Astrocyte of the hippocampus (primary cell): ENCODE measurements at regions not wholly inside any gene's neighbourhood (a gene's known extent, or its start where the extent isn't known, plus 50 kb on each side); places are given as distances from the start of the nearest gene placed in this dataset.
A peak's percentile ranks its signal among the peaks of the same experiment; 100 is the strongest.

ENCODE experiments used
- DNase-seq: peaks from one replicate; pipeline ENCODE4 v3.0.0; 2011; ENCODE audit warnings: low read depth, low spot score

DNA sequence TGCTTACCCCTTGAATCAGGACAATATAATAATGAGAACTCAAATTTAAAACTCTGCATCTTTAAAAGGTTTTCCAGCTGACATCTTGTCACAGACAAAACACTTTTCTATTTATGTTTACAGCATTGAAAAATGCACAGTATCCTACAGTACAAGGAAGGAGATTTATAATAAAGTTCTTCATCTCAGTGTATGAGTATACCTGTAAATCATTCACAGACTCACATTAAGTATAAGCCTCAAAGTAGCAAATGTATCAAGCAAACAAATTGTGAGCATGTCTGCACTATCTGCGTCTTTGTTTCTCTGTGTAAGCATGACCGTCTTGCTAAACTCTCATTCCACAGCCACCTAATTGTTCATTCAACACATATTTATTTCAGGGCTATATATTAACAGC, 52.8 kb downstream of the PPP1R2C start:
- no peak for DNase-seq

GRCh38 chrX:42720209-42720608, 57.8 kb downstream of the PPP1R2C start:
- DNase-seq, result no peak

DNA sequence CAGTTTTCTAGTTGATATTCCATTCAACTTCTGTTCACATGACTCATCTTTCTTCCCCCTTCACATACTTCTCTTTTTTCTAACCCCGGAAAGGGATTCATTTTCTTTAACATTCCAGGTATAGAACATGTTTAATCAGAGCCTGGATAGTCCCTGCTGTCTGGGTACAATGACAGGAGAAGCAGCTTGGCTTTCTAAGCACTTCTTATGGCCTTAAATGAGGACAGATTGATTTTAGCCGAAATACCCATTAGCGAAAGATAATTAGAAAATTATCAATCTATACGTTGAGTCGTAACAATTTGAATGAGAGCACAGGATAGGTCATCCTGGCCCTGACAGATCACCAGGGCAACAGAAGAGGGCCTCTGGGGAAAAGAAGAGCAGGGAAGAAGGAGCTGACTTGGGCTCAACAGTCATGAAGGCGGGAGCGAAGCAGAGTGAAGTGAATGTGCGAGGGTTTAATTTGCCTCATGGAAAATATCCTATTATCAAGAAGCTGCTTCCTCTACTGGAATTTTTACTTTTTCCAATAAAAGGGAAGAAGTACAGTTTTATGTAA, 62.2 kb downstream of the PPP1R2C start:
- DNase-seq, result no peak

- DNase-seq, result peak; percentile 81
These were observed 62.8 kb downstream of the PPP1R2C start for GRCh38 chrX:42714981-42715700.

DNA sequence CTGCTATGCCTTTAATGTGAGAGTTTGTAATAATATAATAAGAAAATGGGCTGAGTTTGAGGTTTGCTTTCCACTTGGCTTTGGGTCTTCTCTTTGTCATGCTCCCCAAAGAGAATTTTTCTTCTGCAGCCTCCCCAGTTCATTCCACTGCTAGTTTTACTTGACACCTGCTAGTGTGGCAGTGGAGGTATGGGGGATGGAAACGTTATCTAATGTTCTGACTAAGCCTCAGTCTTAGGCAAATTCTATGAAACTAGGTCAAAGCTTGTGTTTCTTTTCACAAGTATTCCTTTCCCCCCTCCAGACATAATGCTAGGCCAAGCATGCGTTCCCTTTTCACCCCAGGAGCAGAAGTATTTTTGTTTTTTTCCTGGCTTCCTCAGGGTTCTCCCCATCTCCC, 67.5 kb downstream of the PPP1R2C start:
- no peak for DNase-seq

DNA sequence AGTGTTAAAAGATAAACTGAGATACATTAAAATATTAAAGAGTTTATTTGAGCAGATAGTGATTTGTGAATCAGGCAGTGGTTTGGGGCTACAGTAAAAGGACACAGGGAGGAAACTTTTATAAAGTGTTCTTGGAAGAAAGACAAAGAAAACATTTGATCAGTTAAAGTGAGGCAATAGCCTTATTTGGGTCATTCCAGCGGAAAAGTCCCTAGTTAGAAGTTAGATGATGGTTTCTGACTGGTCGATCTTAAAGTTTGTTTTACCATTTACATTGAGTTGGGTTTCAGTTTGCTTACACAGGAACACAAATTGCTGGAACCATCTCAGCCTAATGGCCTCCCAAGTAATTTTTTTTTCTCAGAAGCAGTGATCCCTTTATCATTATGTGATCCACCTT, 69.7 kb downstream of the PPP1R2C start:
- DNase-seq, result peak; percentile 20

- DNase-seq, result no peak
These were observed 70.2 kb downstream of the PPP1R2C start for GRCh38 chrX:42707742-42708141.

DNA sequence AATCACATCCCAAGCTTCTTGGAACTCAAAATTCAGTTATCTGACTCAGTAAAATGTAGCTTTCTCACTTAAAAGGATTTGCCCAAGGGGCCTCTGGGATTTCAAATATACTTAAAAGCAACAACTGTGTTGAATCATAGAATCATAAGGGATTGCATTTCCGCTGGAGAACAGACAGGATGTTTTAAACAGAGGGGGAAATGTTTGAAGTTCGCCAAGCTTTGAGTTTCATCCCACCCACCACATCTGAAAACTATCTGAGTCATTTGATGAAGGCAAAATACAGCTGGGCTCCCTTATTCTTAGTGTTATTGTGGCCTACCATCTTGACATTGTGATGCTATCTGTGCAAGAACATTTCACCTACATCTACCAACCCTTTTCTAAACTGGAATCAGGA, 73.5 kb downstream of the PPP1R2C start:
- DNase-seq, result no peak

GRCh38 chrX:42697544-42697943, 80.4 kb downstream of the PPP1R2C start:
- no peak for DNase-seq

DNA sequence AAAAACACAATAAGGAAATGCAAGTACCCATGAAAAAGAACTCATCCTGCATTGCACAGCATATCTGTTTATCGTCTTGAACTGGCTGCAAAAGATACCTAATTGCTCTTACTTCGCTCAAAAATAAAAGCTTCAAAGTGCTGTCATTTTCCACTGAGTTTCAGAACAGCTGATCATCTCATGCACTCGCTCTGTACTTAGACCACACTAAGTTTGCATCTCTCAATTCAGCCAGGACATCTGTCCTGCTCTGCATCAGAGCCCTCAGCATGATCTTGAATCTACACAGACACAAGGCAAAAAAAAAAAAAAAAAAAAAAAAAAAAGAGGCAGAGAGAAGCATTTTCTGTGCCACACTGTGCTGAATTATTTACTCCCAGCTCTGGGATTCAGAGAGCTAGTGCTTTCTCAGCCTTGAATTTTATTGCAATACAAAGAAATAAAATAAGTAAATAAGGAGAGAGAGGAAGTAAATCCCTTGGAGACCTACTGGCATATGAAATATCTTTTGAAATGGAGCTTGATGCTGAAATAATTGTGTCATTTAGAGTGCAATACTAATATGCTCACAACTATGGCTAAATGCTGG, 81.3 kb downstream of the PPP1R2C start:
- no peak for DNase-seq

GRCh38 chrX:42695800-42696358, 82.1 kb downstream of the PPP1R2C start:
- DNase-seq, result peak; percentile 46

DNA sequence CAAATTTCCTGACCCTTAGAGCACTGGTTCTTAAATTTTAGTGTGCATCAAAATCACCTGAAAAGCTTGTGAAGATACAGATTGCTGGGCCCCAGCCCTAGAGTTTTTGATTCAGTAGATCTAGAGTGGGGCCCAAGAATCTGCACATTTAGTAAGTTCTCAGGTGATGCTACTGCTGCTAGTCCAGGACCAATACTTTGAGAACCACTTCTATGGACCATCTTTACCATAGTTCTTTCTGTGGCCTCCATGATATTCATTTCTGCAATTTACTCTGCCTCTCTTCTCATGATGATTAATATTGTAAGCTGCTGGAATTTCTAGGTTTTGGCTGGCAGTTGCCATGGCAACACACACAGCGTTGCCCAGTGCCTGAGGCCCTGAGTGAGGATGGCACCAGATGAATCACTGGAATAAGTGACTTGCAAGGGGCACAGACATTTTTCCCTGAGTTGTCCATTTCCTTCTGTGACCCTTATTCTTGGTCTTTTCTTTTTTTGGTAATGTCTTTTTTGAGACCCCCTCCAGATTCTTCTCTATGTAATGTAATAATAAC, 83.6 kb downstream of the PPP1R2C start:
- DNase-seq, result peak; percentile 5

DNA sequence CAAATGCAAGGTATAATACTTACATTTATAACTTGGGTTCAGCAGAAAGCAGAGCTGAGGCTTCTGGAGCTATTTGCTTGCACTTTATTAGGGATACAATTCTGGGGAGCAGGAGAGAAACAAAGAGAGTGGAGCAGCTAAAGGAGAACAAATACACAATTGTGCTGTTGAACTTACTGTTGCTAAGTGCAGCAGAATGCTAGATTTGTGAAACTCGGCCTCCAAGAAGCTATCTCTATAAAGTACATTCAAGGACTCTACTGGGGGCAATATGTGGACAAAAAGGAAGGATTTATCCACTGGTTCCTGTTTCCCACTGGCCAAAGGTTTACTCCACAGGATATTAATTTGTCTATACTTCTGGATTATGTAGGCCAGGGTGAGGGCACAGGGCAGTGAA, 86.8 kb downstream of the PPP1R2C start:
- DNase-seq, result no peak

GRCh38 chrX:42686706-42687105, 91.3 kb downstream of the PPP1R2C start:
- DNase-seq, result no peak

- no peak for DNase-seq
These were observed 91.7 kb downstream of the PPP1R2C start for GRCh38 chrX:42686296-42686695.

DNA sequence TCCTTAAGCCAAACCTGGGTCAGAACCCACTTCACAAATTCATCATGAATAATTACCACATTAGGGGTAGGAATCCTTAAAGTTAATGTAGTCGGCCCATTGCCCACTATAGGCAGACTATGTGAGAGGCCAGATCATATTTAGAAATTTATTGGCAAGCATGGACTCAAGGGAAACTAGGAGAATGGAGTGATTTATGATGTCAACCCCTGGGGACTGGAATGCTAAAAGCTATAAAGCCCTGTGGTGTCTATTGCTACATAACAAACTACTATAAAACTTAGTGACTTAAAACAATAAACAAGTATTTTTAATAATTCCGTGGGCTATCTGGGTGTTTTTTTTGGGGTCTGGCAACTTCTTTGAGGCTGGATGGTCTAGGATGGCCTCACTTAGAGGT, 93.9 kb downstream of the PPP1R2C start:
- DNase-seq, result no peak

GRCh38 chrX:42680666-42681065, 97.3 kb downstream of the PPP1R2C start:
- DNase-seq, result peak; percentile 49

GRCh38 chrX:42678133-42678532, 99.8 kb downstream of the PPP1R2C start:
- peak; percentile 48 for DNase-seq

DNA sequence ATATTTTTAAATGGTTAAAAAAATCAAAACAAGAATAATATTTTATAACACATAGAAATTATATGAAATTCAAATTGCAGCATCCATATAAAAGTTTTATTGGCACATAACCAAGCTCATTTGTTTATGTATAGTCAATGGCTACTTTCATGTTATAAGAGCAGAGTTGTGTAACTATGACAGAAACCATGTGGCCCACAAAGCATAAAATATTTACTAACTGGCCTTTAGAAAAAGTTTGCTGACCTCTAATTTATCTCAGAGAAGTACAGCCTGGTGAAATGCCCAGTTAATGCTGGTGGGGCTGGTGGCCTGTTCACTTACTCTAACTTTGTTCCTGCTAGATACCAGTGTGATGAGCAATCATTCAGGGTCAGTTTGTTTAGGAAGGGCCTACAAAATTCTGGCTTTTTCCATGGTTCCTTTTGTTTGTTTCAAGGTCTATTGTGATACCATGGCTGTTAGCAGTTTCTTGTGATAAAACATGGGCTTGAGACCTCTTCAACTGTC, 104.6 kb downstream of the PPP1R2C start:
- peak; percentile 14 for DNase-seq

- no peak for DNase-seq
These were observed 113.3 kb downstream of the PPP1R2C start for GRCh38 chrX:42664680-42665079.

DNA sequence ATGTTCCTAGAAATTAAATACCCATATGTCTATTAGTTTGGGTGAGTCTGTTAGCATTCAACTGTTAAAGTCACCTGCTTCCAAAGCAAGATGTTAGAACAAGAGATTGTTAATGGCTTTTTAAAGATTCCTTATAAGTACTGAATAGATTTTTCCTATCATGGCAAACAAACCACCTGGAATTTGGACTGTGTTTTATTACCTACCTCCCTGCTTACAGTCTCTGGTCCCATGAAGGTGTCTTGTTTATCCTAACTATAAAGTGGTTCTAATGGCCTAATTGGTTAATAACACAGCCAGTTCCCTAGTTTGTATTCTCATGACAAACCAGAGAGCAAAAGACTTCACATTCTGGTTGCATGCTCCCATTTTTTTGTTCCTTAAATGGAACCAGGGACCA, 149.5 kb downstream of the PPP1R2C start:
- DNase-seq, result no peak

GRCh38 chrX:42627891-42628290, 150.1 kb downstream of the PPP1R2C start:
- no peak for DNase-seq
